BE2C (cell line): ENCODE measurements at regions not wholly inside any gene's neighbourhood (a gene's known extent, or its start where the extent isn't known, plus 50 kb on each side); places are given as distances from the start of the nearest gene placed in this dataset.

Experiments used
- DNase-seq: peaks from one replicate; pipeline ENCODE4 v3.0.0-alpha.2; 2020
- H3K27me3 ChIP-seq: fragments of 250-450 bp; sonication (Bioruptor Pico); 2 replicates; pipeline ENCODE4 v1.5.1; 2020; ENCODE audit warnings: mild to moderate bottlenecking
- H3K36me3 ChIP-seq: fragments of 250-450 bp; sonication (Bioruptor Pico); 2 replicates; pipeline ENCODE4 v1.5.1; 2020; ENCODE audit warnings: mild to moderate bottlenecking
- H3K4me1 ChIP-seq: fragments of 250-450 bp; sonication (Bioruptor Pico); 2 replicates; pipeline ENCODE4 v1.5.1; 2020
- H3K4me3 ChIP-seq: 2 replicates; pipeline ENCODE4 v1.5.1; 2011; ENCODE audit warnings: low read depth, low read length
- H3K9me3 ChIP-seq: fragments of 250-450 bp; sonication (Bioruptor Pico); 2 replicates; pipeline ENCODE4 v1.5.1; 2020
- TF ChIP-seq, protein P1 (sequence below): IDR thresholded peaks from 2 replicates; pipeline ENCODE4 v1.5.1; 2012; ENCODE audit warnings: mild to moderate bottlenecking, low read depth, low read length

DNA sequence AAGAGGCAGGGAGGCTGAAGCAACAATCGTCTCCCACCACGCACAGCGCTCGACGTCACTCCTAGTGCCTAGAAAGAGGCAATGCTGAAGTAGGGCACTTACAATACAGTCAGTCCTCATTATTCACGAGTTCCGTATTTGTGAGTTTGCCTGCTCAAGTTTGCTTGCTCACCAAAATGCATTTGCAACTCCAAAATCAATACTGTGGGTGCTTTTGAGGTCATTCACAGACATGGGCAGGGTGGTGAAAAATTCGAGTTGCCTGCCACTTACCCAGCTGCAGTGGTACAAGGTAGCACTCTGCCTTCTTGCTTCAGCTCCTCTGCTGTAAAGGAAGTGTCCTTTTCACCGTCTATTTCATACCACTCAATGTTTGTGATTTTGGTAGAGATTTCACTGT, 113.7 kb upstream of the NCK2 start:
- Histone ChIP-seq H3K27me3 (no peaks in the 10 kb centered on the region), H3K4me3 (no peak overlapping the region)
- TF ChIP-seq, protein P1, sequence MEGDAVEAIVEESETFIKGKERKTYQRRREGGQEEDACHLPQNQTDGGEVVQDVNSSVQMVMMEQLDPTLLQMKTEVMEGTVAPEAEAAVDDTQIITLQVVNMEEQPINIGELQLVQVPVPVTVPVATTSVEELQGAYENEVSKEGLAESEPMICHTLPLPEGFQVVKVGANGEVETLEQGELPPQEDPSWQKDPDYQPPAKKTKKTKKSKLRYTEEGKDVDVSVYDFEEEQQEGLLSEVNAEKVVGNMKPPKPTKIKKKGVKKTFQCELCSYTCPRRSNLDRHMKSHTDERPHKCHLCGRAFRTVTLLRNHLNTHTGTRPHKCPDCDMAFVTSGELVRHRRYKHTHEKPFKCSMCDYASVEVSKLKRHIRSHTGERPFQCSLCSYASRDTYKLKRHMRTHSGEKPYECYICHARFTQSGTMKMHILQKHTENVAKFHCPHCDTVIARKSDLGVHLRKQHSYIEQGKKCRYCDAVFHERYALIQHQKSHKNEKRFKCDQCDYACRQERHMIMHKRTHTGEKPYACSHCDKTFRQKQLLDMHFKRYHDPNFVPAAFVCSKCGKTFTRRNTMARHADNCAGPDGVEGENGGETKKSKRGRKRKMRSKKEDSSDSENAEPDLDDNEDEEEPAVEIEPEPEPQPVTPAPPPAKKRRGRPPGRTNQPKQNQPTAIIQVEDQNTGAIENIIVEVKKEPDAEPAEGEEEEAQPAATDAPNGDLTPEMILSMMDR: no peak

DNA sequence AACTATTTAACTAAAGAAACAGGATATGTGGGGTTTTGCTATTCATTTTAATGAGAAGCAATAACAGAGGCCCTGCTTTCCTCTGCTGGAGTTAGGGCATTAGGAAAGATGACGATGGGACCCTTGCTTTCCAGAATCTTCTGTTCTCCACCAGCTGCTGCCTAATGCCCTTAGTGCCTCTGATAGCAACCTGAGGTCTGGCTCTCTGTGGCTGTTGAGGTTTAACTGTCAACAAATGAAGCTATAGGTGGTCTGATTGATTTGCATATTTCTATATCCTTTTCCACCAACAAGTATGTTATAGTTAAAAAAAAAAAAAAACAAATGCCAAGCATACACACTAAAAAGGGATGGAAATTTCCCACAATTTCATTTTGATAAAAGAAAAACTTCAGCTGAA, 115.1 kb upstream of the NCK2 start:
- Histone ChIP-seq H3K36me3 (no peaks in the 10 kb centered on the region), H3K4me1 (no peaks in the 10 kb centered on the region), H3K4me3 (no peak overlapping the region), H3K9me3 (no peaks in the 10 kb centered on the region), H3K27me3 (no peaks in the 10 kb centered on the region)
- TF ChIP-seq, protein P1: no peak
- DNase-seq: no peak

More for the DNA sequence above, 113.7 kb upstream of the NCK2 start:
- no peak for DNase-seq
- H3K36me3 ChIP-seq: no peaks in the 10 kb centered on the region
- no peaks in the 10 kb centered on the region for H3K9me3 ChIP-seq
- H3K4me1 ChIP-seq: no peaks in the 10 kb centered on the region

DNA sequence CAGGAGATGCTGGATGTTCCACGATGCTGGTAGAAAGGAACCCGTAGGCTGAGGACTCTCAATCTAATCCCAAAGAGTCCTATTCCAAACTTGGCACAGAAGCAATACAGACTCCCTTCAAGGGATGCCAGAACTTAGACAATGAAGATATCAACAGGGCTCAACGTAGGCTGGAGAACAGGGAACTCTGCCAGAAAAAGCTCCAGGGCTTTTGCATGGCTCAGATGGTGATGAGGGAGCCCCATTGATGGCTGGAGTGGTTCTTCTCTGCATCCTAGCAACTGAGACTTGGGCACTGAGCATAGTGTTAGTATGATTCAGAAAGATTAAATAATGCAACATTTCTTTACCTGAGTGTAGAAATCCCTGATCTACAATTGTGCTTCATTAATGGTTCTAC, 117.2 kb upstream of the NCK2 start:
- no peaks in the 10 kb centered on the region for H3K4me1 ChIP-seq
- TF ChIP-seq, protein P1: no peak

DNA sequence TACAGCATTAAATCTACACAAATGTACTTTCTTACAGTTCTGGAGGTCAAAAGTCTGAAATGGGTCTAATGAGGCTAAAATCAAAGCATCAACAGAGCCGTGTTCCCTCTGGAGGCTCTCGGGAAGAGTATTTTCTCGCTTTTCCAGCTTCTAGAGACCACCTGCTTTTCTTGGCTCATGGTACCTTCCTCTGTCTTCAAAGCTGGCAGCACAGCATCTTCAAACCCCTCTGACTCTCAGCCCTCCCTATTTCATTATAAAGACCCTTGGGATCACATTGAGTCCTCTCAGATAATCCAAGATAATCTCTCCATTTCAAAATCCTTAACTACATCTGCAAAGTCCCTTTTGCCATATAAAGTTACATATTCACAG, 117.8 kb upstream of the NCK2 start:
- TF ChIP-seq, protein P1: no peak
- H3K27me3 ChIP-seq: no peaks in the 10 kb centered on the region
- H3K36me3 ChIP-seq: no peaks in the 10 kb centered on the region
- no peak for DNase-seq
- no peak overlapping the region for H3K4me3 ChIP-seq
- H3K9me3 ChIP-seq: no peaks in the 10 kb centered on the region
- no peaks in the 10 kb centered on the region for H3K4me1 ChIP-seq

More for the DNA sequence above, 117.2 kb upstream of the NCK2 start:
- Histone ChIP-seq H3K36me3 (no peaks in the 10 kb centered on the region), H3K27me3 (no peaks in the 10 kb centered on the region), H3K4me3 (no peak overlapping the region), H3K9me3 (no peaks in the 10 kb centered on the region)
- DNase-seq: no peak

DNA sequence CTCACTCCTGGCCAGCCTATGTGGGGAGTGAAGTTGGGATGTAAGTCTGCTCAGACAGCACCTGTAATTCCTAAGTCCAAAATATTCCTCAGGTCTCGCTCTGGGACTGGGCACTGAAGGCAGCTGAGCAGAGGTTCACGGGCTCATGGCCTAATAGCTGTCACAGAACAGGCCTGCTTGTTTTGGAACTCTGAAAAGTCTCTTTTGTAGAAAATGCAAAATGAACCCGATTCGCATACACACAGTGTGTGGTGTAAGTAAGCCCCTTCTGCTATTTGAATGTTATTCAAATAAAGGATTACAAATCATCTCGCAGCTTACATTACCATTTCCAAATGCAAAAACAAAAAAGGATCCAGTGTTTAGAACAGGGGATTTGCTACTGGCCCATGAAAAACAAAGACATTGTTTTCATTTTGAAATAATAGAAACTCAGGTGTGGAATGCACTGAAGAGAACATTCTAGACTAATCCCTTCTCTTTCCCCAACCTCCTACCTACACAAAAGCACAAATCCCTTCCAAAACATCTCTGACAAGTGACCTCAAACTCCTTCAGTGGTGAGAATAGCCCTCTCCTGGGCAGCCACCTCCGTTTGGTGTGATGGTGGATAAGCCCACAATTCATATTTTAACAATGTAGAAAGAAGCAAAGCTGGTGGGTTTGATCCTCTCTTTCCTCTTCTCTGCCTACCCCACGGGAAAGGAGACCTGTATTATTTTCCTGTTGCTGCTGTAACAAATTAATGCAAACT, 118.3 kb upstream of the NCK2 start:
- Histone ChIP-seq H3K4me1 (no peaks in the 10 kb centered on the region), H3K36me3 (no peaks in the 10 kb centered on the region), H3K9me3 (no peaks in the 10 kb centered on the region), H3K4me3 (no peak overlapping the region), H3K27me3 (no peaks in the 10 kb centered on the region)
- TF ChIP-seq, protein P1: no peak
- no peak for DNase-seq

DNA sequence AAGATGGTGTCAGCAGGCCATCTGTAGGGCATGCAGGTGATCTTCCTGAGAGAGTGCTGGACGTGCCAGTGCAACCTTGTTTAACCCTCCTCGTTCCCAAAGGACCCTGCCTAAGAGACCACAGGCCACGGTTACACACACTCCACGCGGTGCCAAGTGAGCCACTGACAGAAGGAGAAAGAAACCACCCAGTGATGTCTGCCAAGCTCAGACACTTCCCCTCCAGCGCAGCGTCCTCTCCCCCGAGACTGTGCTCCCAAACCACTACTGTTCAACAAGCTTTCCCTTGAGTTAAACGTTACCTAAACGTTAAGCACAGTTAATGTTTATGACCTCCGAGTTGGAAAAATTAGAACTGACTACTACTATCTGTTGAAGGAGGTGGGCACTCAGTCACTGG, 119.1 kb upstream of the NCK2 start:
- Histone ChIP-seq H3K36me3 (no peaks in the 10 kb centered on the region), H3K4me3 (no peak overlapping the region), H3K27me3 (no peaks in the 10 kb centered on the region), H3K9me3 (no peaks in the 10 kb centered on the region), H3K4me1 (no peaks in the 10 kb centered on the region)
- no peak for DNase-seq
- TF ChIP-seq, protein P1: no peak
